RWPE1 (cell line): ENCODE measurements at regions not wholly inside any gene's neighbourhood (a gene's known extent, or its start where the extent isn't known, plus 50 kb on each side); places are given as distances from the start of the nearest gene placed in this dataset.
"Not testable (repeated sequence)": the region's sequence is repeated elsewhere in the genome, so short reads cannot be mapped to it uniquely, and the experiment has no call there.

Source experiments
- CTCF ChIA-PET: fragments of 350-600 bp; sonication (Branson Sonifier 250); formaldehyde crosslinking; extraction: SDS; loops from one replicate; lab custom pipeline; 2021; lab: Yijun Ruan, JAX
- POLR2A ChIA-PET: fragments of 400-600 bp; formaldehyde crosslinking; extraction: SDS; loops from one replicate; lab custom pipeline; 2020; ENCODE audit warnings: antibody characterized with exemption; ENCODE audit not compliant: low non-redundant PET; lab: Yijun Ruan, JAX
- DNase-seq: peaks from one replicate; pipeline ENCODE4 v3.0.0; 2012; ENCODE audit warnings: low spot score
- H3K27ac ChIP-seq: fragments of 450-650 bp; 2 replicates; pipeline ENCODE4 v1.5.1; 2017
- CTCF ChIP-seq: fragments of 450-650 bp; conservative IDR thresholded peaks from 2 replicates; pipeline ENCODE4 v1.5.1; 2017; ENCODE audit warnings: low read depth, mild to moderate bottlenecking

- no peak for DNase-seq
- POLR2A ChIA-PET = no interaction called here
- CTCF ChIA-PET = no interaction called here
- no peak overlapping the region for H3K27ac ChIP-seq
- no peak for TF ChIP-seq CTCF
Measured at GRCh38 chr7:124191030-124191429, 158.2 kb upstream of the TMEM229A start.

- POLR2A ChIA-PET = no interaction called here
- no peak for DNase-seq
- no peak overlapping the region for H3K27ac ChIP-seq
- TF ChIP-seq CTCF = no peak
- CTCF ChIA-PET = interaction anchor here (1.0 kb wide), 1 partner anchor 16 kb away, joined by 4 read pairs; no protein-coding TSS in a partner anchor
Measured at GRCh38 chr7:124188576-124188975, 155.7 kb upstream of the TMEM229A start.

- TF ChIP-seq CTCF = no peak
- POLR2A ChIA-PET = no interaction called here
- DNase-seq = no peak
- H3K27ac ChIP-seq = no peak overlapping the region
- CTCF ChIA-PET = no interaction called here
Measured at GRCh38 chr7:124187962-124188361, 155.1 kb upstream of the TMEM229A start.

GRCh38 chr7:124183649-124184048 lies 150.8 kb upstream of the TMEM229A start:
- no peak for TF ChIP-seq CTCF
- no peak for DNase-seq
- ChIA-PET CTCF (no interaction called here), POLR2A (no interaction called here)
- no peak overlapping the region for H3K27ac ChIP-seq

GRCh38 chr7:124179641-124180040 lies 146.8 kb upstream of the TMEM229A start:
- ChIA-PET POLR2A (no interaction called here), CTCF (interaction anchor here (0.6 kb wide), 1 partner anchor 10 kb away, joined by 3 read pairs; no protein-coding TSS in a partner anchor)
- TF ChIP-seq CTCF = no peak
- DNase-seq = no peak
- H3K27ac ChIP-seq = no peak overlapping the region

GRCh38 chr7:124177891-124178290 lies 145.0 kb upstream of the TMEM229A start:
- POLR2A ChIA-PET = no interaction called here

GRCh38 chr7:124171812-124172211 lies 138.9 kb upstream of the TMEM229A start:
- POLR2A ChIA-PET, DNase-seq, CTCF ChIA-PET, H3K27ac ChIP-seq: not testable (repeated sequence)

More at GRCh38 chr7:124177891-124178290, 145.0 kb upstream of the TMEM229A start:
- no peak for DNase-seq
- CTCF ChIA-PET = no interaction called here
- H3K27ac ChIP-seq = no peak overlapping the region
- no peak for TF ChIP-seq CTCF
